ENCODE measurements at regions not wholly inside any gene's neighbourhood (a gene's known extent, or its start where the extent isn't known, plus 50 kb on each side); places are given as distances from the start of the nearest gene placed in this dataset.

DNA sequence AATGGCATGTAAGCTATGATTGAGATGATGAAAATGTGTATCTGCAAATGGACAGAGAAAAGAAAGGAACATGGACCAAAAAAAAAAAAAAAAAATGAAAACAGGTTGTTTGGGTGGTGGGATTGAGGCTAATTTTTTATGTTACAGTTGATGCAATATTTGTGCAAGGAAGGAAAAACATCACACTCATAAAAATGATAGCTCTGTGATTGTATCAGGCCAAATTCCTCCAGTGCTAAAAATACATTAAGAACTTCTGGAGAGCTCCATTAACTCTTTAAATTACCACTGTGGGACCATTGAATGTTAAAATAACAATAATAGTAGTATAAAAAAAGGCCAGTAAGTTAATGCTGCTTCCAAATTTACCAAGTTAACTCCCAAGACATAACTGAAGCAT is 79.5 kb upstream of the MSX2 start:
- no peak for TF ChIP-seq RNF2 (IDR thresholded peaks at IDR 0.05; ENCODE audit: borderline replicate concordance, low read depth, low read length, missing control alignments, poor library complexity, severe bottlenecking)
- TF ChIP-seq POLR2A (IDR thresholded peaks at IDR 0.05; ENCODE audit: control extremely low read depth in 1 of 2, low read depth in 2 of 2, low read length in 2 of 2) = no peak
- no peak for TF ChIP-seq CTCF (IDR thresholded peaks at IDR 0.05; ENCODE audit: control extremely low read depth in 1 of 3, insufficient read depth in 1 of 3, low read depth in 1 of 3, low read length in 3 of 3)
- no peak for TF ChIP-seq EZH2 (IDR thresholded peaks at IDR 0.05; ENCODE audit: low read depth, low read length, severe bottlenecking)
- no peak for TF ChIP-seq SIX5 (IDR thresholded peaks at IDR 0.05; ENCODE audit: low read depth, low read length)
- no peak for TF ChIP-seq POLR2AphosphoS5 (IDR thresholded peaks at IDR 0.05; ENCODE audit: low read depth, low read length)
- TF ChIP-seq RAD21 (IDR thresholded peaks at IDR 0.05 in 1 of 2, conservative IDR thresholded peaks at IDR 0.05 in 1 of 2; ENCODE audit: low read depth in 2 of 2, low read length in 2 of 2) = no peak
- TF ChIP-seq HDAC6 (IDR thresholded peaks at IDR 0.05; ENCODE audit: low read depth, low read length) = no peak
- no peak for TF ChIP-seq CREB1 (IDR thresholded peaks at IDR 0.05)
- TF ChIP-seq CBX5 (IDR thresholded peaks at IDR 0.05; ENCODE audit: low read depth, low read length) = no peak
- no peak for TF ChIP-seq SP1 (IDR thresholded peaks at IDR 0.05; ENCODE audit: low read depth, low read length)
- TF ChIP-seq ASH2L (IDR thresholded peaks at IDR 0.05; ENCODE audit: low read length) = no peak
